ENCODE measurements at regions not wholly inside any gene's neighbourhood (a gene's known extent, or its start where the extent isn't known, plus 50 kb on each side); places are given as distances from the start of the nearest gene placed in this dataset.

GRCh38 chr10:130421909-130422308 is 285.7 kb downstream of the GLRX3 start:
- TF ChIP-seq CTCF (optimal IDR thresholded peaks at IDR 0.05 in 1 of 3, IDR thresholded peaks at IDR 0.05 in 1 of 3, conservative IDR thresholded peaks at IDR 0.05 in 1 of 3; ENCODE audit: extremely low read depth in 1 of 3, insufficient read depth in 2 of 3, low read length in 3 of 3): no peak
- no peak for TF ChIP-seq EZH2 (IDR thresholded peaks at IDR 0.05; ENCODE audit: low read length)
